GM12878 (cell line): ENCODE measurements at regions not wholly inside any gene's neighbourhood (a gene's known extent, or its start where the extent isn't known, plus 50 kb on each side); places are given as distances from the start of the nearest gene placed in this dataset.

Experiments used
- ATAC-seq: fragments of 200-7000 bp; cut with Tn5 transposase; 3 replicates; pipeline ENCODE4 v1.9.1; 2020; ENCODE audit warnings: mild to moderate bottlenecking, moderate library complexity
- BruUV-seq: library from RNA; stranded (reverse); fragments of 400-500 nt; replicated peaks from 2 replicates; lab custom pipeline; 2021; lab: Mats Ljungman, UMichigan
- CTCF ChIA-PET: fragments of 300-600 bp; sonication (Branson Sonifier 250); formaldehyde crosslinking; extraction: SDS; loops from one replicate; lab custom pipeline; 2021; ENCODE audit warnings: inconsistent platforms; lab: Yijun Ruan, JAX
- POLR2A ChIA-PET: fragments of 350-600 bp; formaldehyde crosslinking; extraction: SDS; loops from one replicate; lab custom pipeline; 2021; ENCODE audit warnings: inconsistent platforms; lab: Charles Lee
- RAD21 ChIA-PET: fragments of 300-600 bp; sonication (Branson Sonifier 250); formaldehyde crosslinking; loops from one replicate; lab custom pipeline; 2023; ENCODE audit warnings: antibody characterized with exemption; ENCODE audit not compliant: unreplicated experiment; lab: Charles Lee
- SMC1A ChIA-PET: fragments of 300-600 bp; sonication (Branson Sonifier 250); formaldehyde crosslinking; loops from one replicate; lab custom pipeline; 2023; ENCODE audit not compliant: unreplicated experiment, uncharacterized antibody; lab: Charles Lee
- DNase-seq: peaks from one replicate; pipeline ENCODE4 v3.0.0-alpha.2; 2011; ENCODE audit warnings: low read depth, low spot score
- FAIRE-seq: peaks from 3 replicates; lab custom pipeline; 2011; peaks lifted over from hg19 to GRCh38; lab: Jason Lieb, UNC
- H2AFZ ChIP-seq: 2 replicates; pipeline ENCODE4 v1.6.0; 2011; ENCODE audit warnings: low read depth, low read length, control low read depth; ENCODE audit not compliant: control insufficient read depth
- H3K27ac ChIP-seq: 2 replicates; pipeline ENCODE4 v1.5.1; 2011; ENCODE audit warnings: control low read depth; ENCODE audit not compliant: control insufficient read depth, insufficient read depth
- H3K27me3 ChIP-seq, 2 experiments: replicated peaks in 1 of 2; 2 replicates each; pipeline versions ENCODE4 v1.6.0 to v1.6.1; 2011; ENCODE audit warnings: low read length in 1 of 2; ENCODE audit not compliant: control insufficient read depth in 2 of 2, insufficient read depth in 2 of 2
- H3K36me3 ChIP-seq, 2 experiments: 2 replicates each; pipeline ENCODE4 v1.5.1; 2011; ENCODE audit warnings: low read length in 1 of 2; ENCODE audit not compliant: control insufficient read depth in 2 of 2, insufficient read depth in 2 of 2
- H3K4me1 ChIP-seq: 2 replicates; pipeline ENCODE4 v1.6.1; 2011; ENCODE audit warnings: mild to moderate bottlenecking, low read length, moderate library complexity, mixed read lengths; ENCODE audit not compliant: control insufficient read depth, insufficient read depth
- H3K4me2 ChIP-seq: 2 replicates; pipeline ENCODE4 v1.6.0; 2011; ENCODE audit warnings: control low read depth; ENCODE audit not compliant: control insufficient read depth, insufficient read depth
- H3K4me3 ChIP-seq: fragments of 200-600 bp; sonication (generic); 2 replicates; pipeline ENCODE4 v1.5.1; 2016
- H3K79me2 ChIP-seq: 2 replicates; pipeline ENCODE4 v1.6.0; 2011; ENCODE audit warnings: low read length; ENCODE audit not compliant: control insufficient read depth, insufficient read depth
- H3K9ac ChIP-seq: 2 replicates; pipeline ENCODE4 v1.8.0; 2011; ENCODE audit warnings: low read length, control low read depth, mixed read lengths; ENCODE audit not compliant: control insufficient read depth, insufficient read depth
- H3K9me3 ChIP-seq: replicated peaks from 3 replicates; pipeline ENCODE4 v1.5.1; 2011; ENCODE audit warnings: mild to moderate bottlenecking, low read length; ENCODE audit not compliant: control insufficient read depth, insufficient read depth
- H4K20me1 ChIP-seq: 2 replicates; pipeline ENCODE4 v1.6.0; 2011; ENCODE audit not compliant: control insufficient read depth, insufficient read depth
- CHD1 ChIP-seq: IDR thresholded peaks from 2 replicates; pipeline ENCODE4 v1.6.1; 2012; ENCODE audit warnings: low read depth, low read length, improper control_type of control experiment
- ESRRA ChIP-seq: IDR thresholded peaks from 2 replicates; pipeline ENCODE4 v1.6.1; 2012; ENCODE audit warnings: mild to moderate bottlenecking, low read length, improper control_type of control experiment
- KAT2A ChIP-seq: conservative IDR thresholded peaks from 2 replicates; pipeline ENCODE4 v1.6.1; 2011; ENCODE audit warnings: low read depth, low read length; ENCODE audit not compliant: control insufficient read depth
- LARP7 ChIP-seq: fragments of 450-650 bp; IDR thresholded peaks from 2 replicates; pipeline ENCODE4 v1.6.1; 2017; ENCODE audit warnings: mild to moderate bottlenecking
- NFYB ChIP-seq: IDR thresholded peaks from 2 replicates; pipeline ENCODE4 v1.6.1; 2011; ENCODE audit warnings: low read depth, mild to moderate bottlenecking, low read length, improper control_type of control experiment, moderate library complexity; ENCODE audit not compliant: insufficient read depth
- NR2F1 ChIP-seq: fragments of 450-650 bp; conservative IDR thresholded peaks from 2 replicates; pipeline ENCODE4 v1.6.1; 2017; ENCODE audit warnings: mild to moderate bottlenecking
- PML ChIP-seq: IDR thresholded peaks from 2 replicates; pipeline ENCODE4 v1.6.1; 2012; ENCODE audit warnings: low read length, inconsistent platforms
- POU2F2 ChIP-seq: IDR thresholded peaks from 3 replicates; pipeline ENCODE4 v1.6.1; 2011; ENCODE audit warnings: low read depth, mild to moderate bottlenecking, low read length, borderline replicate concordance
- RB1 ChIP-seq: fragments of 450-650 bp; formaldehyde crosslinking; IDR thresholded peaks from 2 replicates; pipeline ENCODE4 v1.6.1; 2017; ENCODE audit warnings: mild to moderate bottlenecking, borderline replicate concordance
- SPI1 ChIP-seq: IDR thresholded peaks from 2 replicates; pipeline ENCODE4 v1.6.1; 2011; ENCODE audit warnings: low read depth, mild to moderate bottlenecking, low read length, moderate library complexity, borderline replicate concordance; ENCODE audit not compliant: insufficient read depth
- SRF ChIP-seq, 2 experiments: IDR thresholded peaks; 2 replicates each; pipeline ENCODE4 v1.6.1; 2011; ENCODE audit warnings: low read depth in 2 of 2, low read length in 2 of 2, mild to moderate bottlenecking in 1 of 2, moderate library complexity in 1 of 2
- SUZ12 ChIP-seq: fragments of 200-600 bp; sonication (generic); IDR thresholded peaks from one replicate; pipeline ENCODE4 v1.6.1; 2018; ENCODE audit warnings: antibody characterized with exemption, mild to moderate bottlenecking; ENCODE audit not compliant: unreplicated experiment
- ZNF24 ChIP-seq: fragments of 450-650 bp; IDR thresholded peaks from 2 replicates; pipeline ENCODE4 v1.6.1; 2017; ENCODE audit warnings: antibody characterized with exemption, mild to moderate bottlenecking
- whole genome bisulfite sequencing: methylation state at CpG from one replicate; pipeline ENCODE4 v1.1.6; 2016; ENCODE audit warnings: low lambda C conversion rate; ENCODE audit not compliant: insufficient replicate concordance, insufficient coverage; ENCODE audit errors: missing lambda C conversion rate; 5-methylcytosine and 5-hydroxymethylcytosine counted together
- in situ Hi-C: fragments of 300-500 bp; cut with MboI; formaldehyde crosslinking; loops from 9 replicates; pipeline ENCODE4 v1.14.3; 2018; ENCODE audit warnings: mixed read lengths
- intact Hi-C: fragments of 100-400 bp; cut with micrococcal nuclease; formaldehyde crosslinking; loops from one replicate; pipeline ENCODE4 v1.14.2; 2022; ENCODE audit not compliant: unreplicated experiment
- TF ChIP-seq, protein P1 (sequence below): fragments of 450-650 bp; IDR thresholded peaks from 2 replicates; pipeline ENCODE4 v1.6.1; 2014; ENCODE audit warnings: mild to moderate bottlenecking
- TF ChIP-seq, protein P2 (sequence below): IDR thresholded peaks from 2 replicates; pipeline ENCODE4 v1.6.1; 2012; ENCODE audit warnings: low read depth, low read length, improper control_type of control experiment
- TF ChIP-seq, protein P3 (sequence below): IDR thresholded peaks from 2 replicates; pipeline ENCODE4 v1.6.1; 2012; ENCODE audit warnings: low read depth, low read length, improper control_type of control experiment
- TF ChIP-seq, protein P4 (sequence below): fragments of 150-350 bp; IDR thresholded peaks from 2 replicates; pipeline ENCODE4 v1.6.1; 2014; ENCODE audit warnings: mild to moderate bottlenecking, low read depth, low read length

DNA sequence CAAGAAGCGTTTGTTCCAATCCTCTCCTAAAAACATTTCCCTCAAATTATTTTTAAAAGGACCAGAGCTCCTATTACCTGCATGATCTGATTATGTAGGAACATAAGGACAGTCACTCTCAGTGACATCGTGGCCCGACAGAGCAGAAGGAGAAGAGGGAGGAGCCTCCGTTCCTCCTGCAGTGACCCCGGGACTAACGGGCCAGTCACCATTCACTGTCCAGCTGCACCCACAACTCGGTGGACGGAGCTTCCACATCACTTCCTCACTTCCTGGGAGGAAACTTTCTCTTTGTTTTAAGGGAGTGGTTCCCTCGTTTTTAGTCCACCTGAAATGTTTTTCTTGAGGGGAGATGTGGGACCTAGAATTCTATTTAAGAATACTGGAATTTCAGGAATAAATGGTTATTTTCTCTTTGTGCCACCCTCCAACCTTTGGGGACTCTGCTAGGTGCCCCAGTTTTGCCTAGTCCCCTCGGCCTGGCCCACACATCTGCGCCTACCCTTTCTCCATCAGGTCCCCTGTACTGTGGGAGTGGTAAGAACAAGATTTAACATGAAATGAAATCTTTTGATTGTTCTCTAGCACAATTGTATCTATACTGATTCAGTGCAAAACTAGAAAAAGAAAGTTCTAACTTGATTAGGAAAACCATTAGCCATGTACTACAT is 173.5 kb upstream of the RNF32 start:
- ChIA-PET POLR2A (no interaction called here), SMC1A (no interaction called here), CTCF (no interaction called here), RAD21 (no interaction called here)
- intact Hi-C loops (no loop called here), in situ Hi-C loops (no loop called here)
- Histone ChIP-seq H3K9ac (no peak overlapping the region), H3K4me1 (no peaks in the 10 kb centered on the region), H3K4me2 (no peak overlapping the region), H3K36me3 (no peaks in the 10 kb centered on the region), H3K9me3 (no peaks in the 10 kb centered on the region), H3K27me3 (no peaks in the 10 kb centered on the region; a peak in 1 of 4 replicates), H3K27ac (no peak overlapping the region), H2AFZ (no peak overlapping the region), H3K79me2 (no peaks in the 10 kb centered on the region), H4K20me1 (no peaks in the 10 kb centered on the region), H3K4me3 (no peak overlapping the region)
- DNase-seq: no peak
- 35% methylated on average over 11 of the region's 11 CpGs for WGBS
- no peak for FAIRE-seq
- TF ChIP-seq, protein P1, sequence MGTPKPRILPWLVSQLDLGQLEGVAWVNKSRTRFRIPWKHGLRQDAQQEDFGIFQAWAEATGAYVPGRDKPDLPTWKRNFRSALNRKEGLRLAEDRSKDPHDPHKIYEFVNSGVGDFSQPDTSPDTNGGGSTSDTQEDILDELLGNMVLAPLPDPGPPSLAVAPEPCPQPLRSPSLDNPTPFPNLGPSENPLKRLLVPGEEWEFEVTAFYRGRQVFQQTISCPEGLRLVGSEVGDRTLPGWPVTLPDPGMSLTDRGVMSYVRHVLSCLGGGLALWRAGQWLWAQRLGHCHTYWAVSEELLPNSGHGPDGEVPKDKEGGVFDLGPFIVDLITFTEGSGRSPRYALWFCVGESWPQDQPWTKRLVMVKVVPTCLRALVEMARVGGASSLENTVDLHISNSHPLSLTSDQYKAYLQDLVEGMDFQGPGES: no peak
- TF ChIP-seq PML (no peak), ZNF24 (no peak), KAT2A (no peak), ESRRA (no peak), CHD1 (no peak), NFYB (no peak), SUZ12 (no peak), POU2F2 (no peak), SPI1 (no peak), SRF (IDR thresholded peaks at IDR 0.05; ENCODE audit: low read depth in 2 of 2, low read length in 2 of 2) (no peak), LARP7 (no peak), NR2F1 (no peak), RB1 (no peak)
- TF ChIP-seq, protein P2, sequence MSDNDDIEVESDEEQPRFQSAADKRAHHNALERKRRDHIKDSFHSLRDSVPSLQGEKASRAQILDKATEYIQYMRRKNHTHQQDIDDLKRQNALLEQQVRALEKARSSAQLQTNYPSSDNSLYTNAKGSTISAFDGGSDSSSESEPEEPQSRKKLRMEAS: no peak
- TF ChIP-seq, protein P3, sequence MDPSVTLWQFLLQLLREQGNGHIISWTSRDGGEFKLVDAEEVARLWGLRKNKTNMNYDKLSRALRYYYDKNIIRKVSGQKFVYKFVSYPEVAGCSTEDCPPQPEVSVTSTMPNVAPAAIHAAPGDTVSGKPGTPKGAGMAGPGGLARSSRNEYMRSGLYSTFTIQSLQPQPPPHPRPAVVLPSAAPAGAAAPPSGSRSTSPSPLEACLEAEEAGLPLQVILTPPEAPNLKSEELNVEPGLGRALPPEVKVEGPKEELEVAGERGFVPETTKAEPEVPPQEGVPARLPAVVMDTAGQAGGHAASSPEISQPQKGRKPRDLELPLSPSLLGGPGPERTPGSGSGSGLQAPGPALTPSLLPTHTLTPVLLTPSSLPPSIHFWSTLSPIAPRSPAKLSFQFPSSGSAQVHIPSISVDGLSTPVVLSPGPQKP: no peak
- TF ChIP-seq, protein P4, sequence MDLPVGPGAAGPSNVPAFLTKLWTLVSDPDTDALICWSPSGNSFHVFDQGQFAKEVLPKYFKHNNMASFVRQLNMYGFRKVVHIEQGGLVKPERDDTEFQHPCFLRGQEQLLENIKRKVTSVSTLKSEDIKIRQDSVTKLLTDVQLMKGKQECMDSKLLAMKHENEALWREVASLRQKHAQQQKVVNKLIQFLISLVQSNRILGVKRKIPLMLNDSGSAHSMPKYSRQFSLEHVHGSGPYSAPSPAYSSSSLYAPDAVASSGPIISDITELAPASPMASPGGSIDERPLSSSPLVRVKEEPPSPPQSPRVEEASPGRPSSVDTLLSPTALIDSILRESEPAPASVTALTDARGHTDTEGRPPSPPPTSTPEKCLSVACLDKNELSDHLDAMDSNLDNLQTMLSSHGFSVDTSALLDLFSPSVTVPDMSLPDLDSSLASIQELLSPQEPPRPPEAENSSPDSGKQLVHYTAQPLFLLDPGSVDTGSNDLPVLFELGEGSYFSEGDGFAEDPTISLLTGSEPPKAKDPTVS: no peak
- BruUV-seq: no TSS peak
- no peak for ATAC-seq
